HG03565 (cell line): ENCODE measurements at regions not wholly inside any gene's neighbourhood (a gene's known extent, or its start where the extent isn't known, plus 50 kb on each side); places are given as distances from the start of the nearest gene placed in this dataset.
"Not testable (repeated sequence)": the region's sequence is repeated elsewhere in the genome, so short reads cannot be mapped to it uniquely, and the experiment has no call there.

Source experiments
- ATAC-seq: cut with Tn5 transposase; IDR thresholded peaks from one replicate; pipeline ENCODE4 v1.9.1; 2021; ENCODE audit warnings: mild to moderate bottlenecking, moderate library complexity; ENCODE audit not compliant: unreplicated experiment

GRCh38 chr2:39875182-39875913 is 96.3 kb upstream of the THUMPD2 start:
- ATAC-seq = no peak

GRCh38 chr2:39874236-39874635 is 95.2 kb upstream of the THUMPD2 start:
- no peak for ATAC-seq

- ATAC-seq = no peak
Observed at GRCh38 chr2:39873586-39873985, 94.5 kb upstream of the THUMPD2 start.

- ATAC-seq = no peak
Observed at GRCh38 chr2:39872748-39873147, 93.7 kb upstream of the THUMPD2 start.

- no peak for ATAC-seq
Observed at GRCh38 chr2:39871291-39871761, 92.3 kb upstream of the THUMPD2 start.

GRCh38 chr2:39870871-39871270 is 91.8 kb upstream of the THUMPD2 start:
- no peak for ATAC-seq

GRCh38 chr2:39867268-39867667 is 88.2 kb upstream of the THUMPD2 start:
- ATAC-seq = no peak

- ATAC-seq = no peak
Observed at GRCh38 chr2:39865751-39866150, 86.7 kb upstream of the THUMPD2 start.

- not testable (repeated sequence) for ATAC-seq
Observed at GRCh38 chr2:39863672-39864071, 84.6 kb upstream of the THUMPD2 start.

- ATAC-seq = no peak
Observed at GRCh38 chr2:39860538-39860937, 81.5 kb upstream of the THUMPD2 start.

- no peak for ATAC-seq
Observed at GRCh38 chr2:39858677-39859076, 79.6 kb upstream of the THUMPD2 start.

GRCh38 chr2:39855856-39856255 is 76.8 kb upstream of the THUMPD2 start:
- no peak for ATAC-seq

- ATAC-seq = no peak
Observed at GRCh38 chr2:39854771-39855170, 75.7 kb upstream of the THUMPD2 start.

- no peak for ATAC-seq
Observed at GRCh38 chr2:39852831-39853230, 73.8 kb upstream of the THUMPD2 start.

- ATAC-seq = peak; percentile 91
Observed at GRCh38 chr2:39851651-39852110, 72.6 kb upstream of the THUMPD2 start.

- no peak for ATAC-seq
Observed at GRCh38 chr2:39851251-39851650, 72.2 kb upstream of the THUMPD2 start.

- no peak for ATAC-seq
Observed at GRCh38 chr2:39849982-39850526, 71.0 kb upstream of the THUMPD2 start.

GRCh38 chr2:39849064-39849463 is 70.0 kb upstream of the THUMPD2 start:
- ATAC-seq = no peak

GRCh38 chr2:39845460-39846146 is 66.5 kb upstream of the THUMPD2 start:
- no peak for ATAC-seq

GRCh38 chr2:39839261-39839848 is 60.3 kb upstream of the THUMPD2 start:
- no peak for ATAC-seq

- ATAC-seq = no peak
Observed at GRCh38 chr2:39838589-39838988, 59.5 kb upstream of the THUMPD2 start.
